K562 (cell line): ENCODE measurements at regions not wholly inside any gene's neighbourhood (a gene's known extent, or its start where the extent isn't known, plus 50 kb on each side); places are given as distances from the start of the nearest gene placed in this dataset.

Source experiments
- E2F6 ChIP-seq, 2 experiments: IDR thresholded peaks; 2 replicates each; pipeline ENCODE4 v1.6.1; 2011; ENCODE audit warnings: borderline replicate concordance in 1 of 2, control low read depth in 1 of 2, low read depth in 1 of 2, low read length in 1 of 2, mild to moderate bottlenecking in 1 of 2, mixed read lengths in 1 of 2, moderate library complexity in 1 of 2; ENCODE audit not compliant: insufficient read depth in 1 of 2, insufficient read length in 1 of 2, poor library complexity in 1 of 2, severe bottlenecking in 1 of 2; ENCODE audit errors: extremely low read depth in 1 of 2
- POLR2AphosphoS5 ChIP-seq: IDR thresholded peaks from 2 replicates; pipeline ENCODE4 v1.6.1; 2011; ENCODE audit warnings: mild to moderate bottlenecking, low read depth, low read length, moderate library complexity; ENCODE audit not compliant: control insufficient read depth, insufficient read depth
- ZNF589 ChIP-seq: fragments of 200-800 bp; sonication (Bioruptor generic); IDR thresholded peaks from 2 replicates; pipeline ENCODE4 v1.6.1; 2016; ENCODE audit warnings: low read depth, missing genetic modification characterization, missing compliant biosample characterization
- TF ChIP-seq, protein P1 (sequence below): fragments of 250-450 bp; sonication (Bioruptor Pico); IDR thresholded peaks from 2 replicates; pipeline ENCODE4 v1.5.0; 2020; ENCODE audit warnings: mild to moderate bottlenecking, borderline replicate concordance

- no peak for TF ChIP-seq ZNF589
- no peak for TF ChIP-seq POLR2AphosphoS5
- TF ChIP-seq, protein P1, sequence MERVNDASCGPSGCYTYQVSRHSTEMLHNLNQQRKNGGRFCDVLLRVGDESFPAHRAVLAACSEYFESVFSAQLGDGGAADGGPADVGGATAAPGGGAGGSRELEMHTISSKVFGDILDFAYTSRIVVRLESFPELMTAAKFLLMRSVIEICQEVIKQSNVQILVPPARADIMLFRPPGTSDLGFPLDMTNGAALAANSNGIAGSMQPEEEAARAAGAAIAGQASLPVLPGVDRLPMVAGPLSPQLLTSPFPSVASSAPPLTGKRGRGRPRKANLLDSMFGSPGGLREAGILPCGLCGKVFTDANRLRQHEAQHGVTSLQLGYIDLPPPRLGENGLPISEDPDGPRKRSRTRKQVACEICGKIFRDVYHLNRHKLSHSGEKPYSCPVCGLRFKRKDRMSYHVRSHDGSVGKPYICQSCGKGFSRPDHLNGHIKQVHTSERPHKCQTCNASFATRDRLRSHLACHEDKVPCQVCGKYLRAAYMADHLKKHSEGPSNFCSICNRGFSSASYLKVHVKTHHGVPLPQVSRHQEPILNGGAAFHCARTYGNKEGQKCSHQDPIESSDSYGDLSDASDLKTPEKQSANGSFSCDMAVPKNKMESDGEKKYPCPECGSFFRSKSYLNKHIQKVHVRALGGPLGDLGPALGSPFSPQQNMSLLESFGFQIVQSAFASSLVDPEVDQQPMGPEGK (CRISPR knock-in tag) = no peak
- no peak for TF ChIP-seq E2F6 (IDR thresholded peaks at IDR 0.05; ENCODE audit: borderline replicate concordance in 1 of 2, extremely low read depth in 1 of 2, insufficient read depth in 1 of 2, insufficient read length in 1 of 2, low read depth in 1 of 2, low read length in 1 of 2, poor library complexity in 1 of 2, severe bottlenecking in 1 of 2)
These were observed 84.5 kb upstream of the ATP11B start for GRCh38 chr3:182708810-182709209.
